ENCODE measurements at regions not wholly inside any gene's neighbourhood (a gene's known extent, or its start where the extent isn't known, plus 50 kb on each side); places are given as distances from the start of the nearest gene placed in this dataset.

- TF ChIP-seq ZBTB33 (IDR thresholded peaks at IDR 0.05; ENCODE audit: extremely low read depth, insufficient replicate concordance, low read length) = no peak
- no peak for TF ChIP-seq ZNF274 (IDR thresholded peaks at IDR 0.05; ENCODE audit: low read depth, low read length)
- TF ChIP-seq YY1 (IDR thresholded peaks at IDR 0.05; ENCODE audit: extremely low read depth, insufficient replicate concordance, low read depth, low read length) = no peak
- TF ChIP-seq TCF7L2 (IDR thresholded peaks at IDR 0.05; ENCODE audit: borderline replicate concordance, extremely low read depth, insufficient read depth, insufficient read length) = no peak
- no peak for TF ChIP-seq SRF (IDR thresholded peaks at IDR 0.05; ENCODE audit: low read depth)
Measured at GRCh38 chr22:44647141-44647540, 54.9 kb upstream of the PRR5 start (continued).

GRCh38 chr22:44646668-44647067 is 55.3 kb upstream of the PRR5 start:
- ATAC-seq (no peak), DNase-seq (ENCODE audit: low read depth, low spot score) (no peak)
- intact Hi-C loops (cut with micrococcal nuclease) = no loop called here
- Histone ChIP-seq H3K9me3 (ENCODE audit: control insufficient read depth in 1 of 2, insufficient read depth in 1 of 2, low read depth in 1 of 2, low read length in 2 of 2) (no peaks in the 10 kb centered on the region), H3K4me3 (replicated peaks in 1 of 2; ENCODE audit: low read depth in 1 of 2, low read length in 2 of 2) (no peak overlapping the region), H3K36me3 (ENCODE audit: control insufficient read depth in 1 of 2, insufficient read depth in 2 of 2, low read length in 2 of 2) (no peaks in the 10 kb centered on the region), H3K9ac (ENCODE audit: low read length) (no peak overlapping the region), H3K4me1 (ENCODE audit: control insufficient read depth in 1 of 2, insufficient read depth in 2 of 2, low read length in 2 of 2) (no peaks in the 10 kb centered on the region; a peak in 1 of 4 replicates), H3K79me2 (ENCODE audit: insufficient read depth, low read length) (no peaks in the 10 kb centered on the region), H3K27ac (ENCODE audit: low read depth, low read length) (no peak overlapping the region), H3K27me3 (ENCODE audit: insufficient read depth, low read length) (peaks cover 10% of the 10 kb centered on the region; the same call in 1 of the 2 replicates), H3K9me2 (ENCODE audit: insufficient read depth) (no peaks in the 10 kb centered on the region), H4K20me1 (ENCODE audit: insufficient read depth) (no peaks in the 10 kb centered on the region), H2AFZ (ENCODE audit: low read depth, low read length, poor library complexity, severe bottlenecking) (no peak overlapping the region), H3K4me2 (ENCODE audit: low read length) (no peak overlapping the region)
- ChIA-PET RAD21 (ENCODE audit: low non-redundant PET in 1 of 2, low total read pairs in 2 of 2, uncharacterized antibody in 2 of 2, unreplicated experiment in 2 of 2) (no interaction called here), POLR2A (no interaction called here), CTCF (interaction anchor here (0.6 kb wide), 1 partner anchor 449 kb away, joined by 5 read pairs; no protein-coding TSS in a partner anchor)
- TF ChIP-seq SP1 (IDR thresholded peaks at IDR 0.05; ENCODE audit: low read depth) (no peak), CTCF (IDR thresholded peaks at IDR 0.05 in 2 of 3, conservative IDR thresholded peaks at IDR 0.05 in 1 of 3; ENCODE audit: borderline replicate concordance in 1 of 3, insufficient read depth in 1 of 3, low read depth in 2 of 3, low read length in 2 of 3) (no peak), JUND (IDR thresholded peaks at IDR 0.05) (no peak), SRF (IDR thresholded peaks at IDR 0.05; ENCODE audit: low read depth) (no peak), POLR2A (IDR thresholded peaks at IDR 0.05; ENCODE audit: borderline replicate concordance, extremely low read depth, insufficient read depth, insufficient read length) (no peak), RAD21 (IDR thresholded peaks at IDR 0.05; ENCODE audit: low read depth) (no peak), ZNF274 (IDR thresholded peaks at IDR 0.05; ENCODE audit: low read depth, low read length) (no peak), ATF3 (IDR thresholded peaks at IDR 0.05) (no peak), EGR1 (IDR thresholded peaks at IDR 0.05; ENCODE audit: low read depth) (no peak), REST (IDR thresholded peaks at IDR 0.05; ENCODE audit: low read depth) (no peak), POLR2AphosphoS5 (IDR thresholded peaks at IDR 0.05; ENCODE audit: low read depth, low read length) (no peak), CEBPB (IDR thresholded peaks at IDR 0.05; ENCODE audit: low read depth) (no peak), EZH2phosphoT487 (IDR thresholded peaks at IDR 0.05; ENCODE audit: borderline replicate concordance) (no peak), ZFX (IDR thresholded peaks at IDR 0.05) (no peak), SIN3A (IDR thresholded peaks at IDR 0.05; ENCODE audit: low read depth) (no peak), TCF7L2 (IDR thresholded peaks at IDR 0.05; ENCODE audit: borderline replicate concordance, extremely low read depth, insufficient read depth, insufficient read length) (no peak), YY1 (IDR thresholded peaks at IDR 0.05; ENCODE audit: extremely low read depth, insufficient replicate concordance, low read depth, low read length) (no peak)
- BruUV-seq (replicated peaks) = no TSS peak
